ENCODE measurements at regions not wholly inside any gene's neighbourhood (a gene's known extent, or its start where the extent isn't known, plus 50 kb on each side); places are given as distances from the start of the nearest gene placed in this dataset.

GRCh38 chr4:141314627-141315026 lies 93.9 kb downstream of the ZNF330 start:
- Histone ChIP-seq H3K4me3 (no peak overlapping the region), H3K4me2 (no peak overlapping the region), H3K79me2 (ENCODE audit: low read depth) (no peaks in the 10 kb centered on the region), H2AFZ (no peak overlapping the region), H3F3A (ENCODE audit: insufficient read depth, low read depth) (no peaks in the 10 kb centered on the region), H3K27me3 (ENCODE audit: insufficient read depth, low read depth) (no peaks in the 10 kb centered on the region), H4K20me1 (ENCODE audit: insufficient read depth) (no peaks in the 10 kb centered on the region), H3K9me2 (ENCODE audit: insufficient read depth) (no peaks in the 10 kb centered on the region), H3K4me1 (replicated peaks; ENCODE audit: insufficient read depth) (no peaks in the 10 kb centered on the region), H3K27ac (no peak overlapping the region), H3K9me3 (ENCODE audit: insufficient read depth, low read depth) (no peaks in the 10 kb centered on the region), H3K36me3 (ENCODE audit: low read depth) (no peaks in the 10 kb centered on the region)
- intact Hi-C loops (cut with micrococcal nuclease; ENCODE audit: unreplicated experiment): no loop called here
- BruUV-seq (replicated peaks): no TSS peak
- CTCF ChIA-PET: no interaction called here
- no peak for DNase-seq
- POLR2A ChIA-PET (ENCODE audit: unreplicated experiment): no interaction called here
- TF ChIP-seq CTCF (conservative IDR thresholded peaks at IDR 0.05): no peak
- no peak for TF ChIP-seq EZH2 (IDR thresholded peaks at IDR 0.05; ENCODE audit: low read depth)

GRCh38 chr4:141328560-141329173 lies 108.0 kb downstream of the ZNF330 start:
- no peak overlapping the region for H3K4me3 ChIP-seq
- H3K27ac ChIP-seq: peak overlapping the region; percentile 66
- TF ChIP-seq CTCF (conservative IDR thresholded peaks at IDR 0.05) (no peak), EZH2 (IDR thresholded peaks at IDR 0.05; ENCODE audit: low read depth) (no peak)
- peak in 1 of 2 experiments; percentile 55 for DNase-seq
- peaks cover 19% of the 10 kb centered on the region for H3F3A ChIP-seq (ENCODE audit: insufficient read depth, low read depth)
- ChIA-PET POLR2A (ENCODE audit: unreplicated experiment) (interaction anchor here (0.6 to 0.7 kb wide), 2 partner anchors 115 to 873 kb away, joined by 4 to 6 read pairs; no protein-coding TSS in a partner anchor), CTCF (no interaction called here)
- no peaks in the 10 kb centered on the region for H4K20me1 ChIP-seq (ENCODE audit: insufficient read depth)
- H3K4me2 ChIP-seq: peak overlapping the region; percentile 61
- no peaks in the 10 kb centered on the region for H3K9me2 ChIP-seq (ENCODE audit: insufficient read depth)
- intact Hi-C loops (cut with micrococcal nuclease; ENCODE audit: unreplicated experiment): no loop called here
- H3K27me3 ChIP-seq (ENCODE audit: insufficient read depth, low read depth): no peaks in the 10 kb centered on the region
- BruUV-seq (replicated peaks): no TSS peak
- H2AFZ ChIP-seq: no peak overlapping the region
- no peaks in the 10 kb centered on the region for H3K79me2 ChIP-seq (ENCODE audit: low read depth)
- H3K36me3 ChIP-seq (ENCODE audit: low read depth): no peaks in the 10 kb centered on the region
- H3K9me3 ChIP-seq (ENCODE audit: insufficient read depth, low read depth): no peaks in the 10 kb centered on the region
- peaks cover 28% of the 10 kb centered on the region for H3K4me1 ChIP-seq (replicated peaks; ENCODE audit: insufficient read depth)

GRCh38 chr4:141329174-141329569 lies 108.5 kb downstream of the ZNF330 start:
- H3K4me2 ChIP-seq: peak overlapping the region; percentile 61
- H3K4me1 ChIP-seq (replicated peaks; ENCODE audit: insufficient read depth): peaks cover 32% of the 10 kb centered on the region
- H3K36me3 ChIP-seq (ENCODE audit: low read depth): no peaks in the 10 kb centered on the region
- H3K79me2 ChIP-seq (ENCODE audit: low read depth): no peaks in the 10 kb centered on the region
- DNase-seq: peak in 1 of 2 experiments; percentile 83
- H3K27me3 ChIP-seq (ENCODE audit: insufficient read depth, low read depth): no peaks in the 10 kb centered on the region
- H2AFZ ChIP-seq: 0 out of 2 replicates have a peak overlapping the region, but pooled peaks have one; percentile 27
- intact Hi-C loops (cut with micrococcal nuclease; ENCODE audit: unreplicated experiment): no loop called here
- no peaks in the 10 kb centered on the region for H4K20me1 ChIP-seq (ENCODE audit: insufficient read depth)
- no peaks in the 10 kb centered on the region for H3K9me3 ChIP-seq (ENCODE audit: insufficient read depth, low read depth)
- CTCF ChIA-PET: no interaction called here
- H3K27ac ChIP-seq: peak overlapping the region; percentile 66
- no TSS peak for BruUV-seq (replicated peaks)
- TF ChIP-seq CTCF (conservative IDR thresholded peaks at IDR 0.05) (no peak), EZH2 (IDR thresholded peaks at IDR 0.05; ENCODE audit: low read depth) (no peak)
- H3F3A ChIP-seq (ENCODE audit: insufficient read depth, low read depth): peaks cover 19% of the 10 kb centered on the region
- POLR2A ChIA-PET (ENCODE audit: unreplicated experiment): interaction anchor here (0.6 to 0.7 kb wide), 2 partner anchors 128 to 872 kb away, joined by 4 to 5 read pairs; no protein-coding TSS in a partner anchor
- no peak overlapping the region for H3K4me3 ChIP-seq
- H3K9me2 ChIP-seq (ENCODE audit: insufficient read depth): no peaks in the 10 kb centered on the region
